Fibroblast of skin of right biceps (primary cell): ENCODE measurements at regions not wholly inside any gene's neighbourhood (a gene's known extent, or its start where the extent isn't known, plus 50 kb on each side); places are given as distances from the start of the nearest gene placed in this dataset.

Experiments used
- DNase-seq: peaks from one replicate; pipeline ENCODE4 v3.0.0-alpha.2; 2013

DNA sequence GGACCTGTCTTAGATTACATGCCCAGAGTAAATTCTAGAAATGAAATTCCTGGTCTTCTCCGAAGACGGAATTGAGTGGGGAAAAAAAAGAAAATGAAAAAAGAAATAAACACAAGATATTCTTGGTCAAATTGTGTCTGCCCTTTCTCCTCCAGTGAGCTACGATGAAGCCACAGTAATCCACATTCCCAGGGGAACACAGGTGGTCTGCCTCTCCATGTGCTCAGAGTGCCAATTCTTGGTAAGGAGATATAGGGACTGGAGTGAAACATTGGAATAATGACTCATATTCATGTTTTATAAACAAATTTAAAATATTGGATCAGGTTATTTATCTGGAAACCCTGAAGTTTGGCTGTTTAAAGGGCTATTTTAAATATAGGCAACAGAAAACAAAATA, 54.2 kb upstream of the MGST2 start:
- DNase-seq, result no peak

DNA sequence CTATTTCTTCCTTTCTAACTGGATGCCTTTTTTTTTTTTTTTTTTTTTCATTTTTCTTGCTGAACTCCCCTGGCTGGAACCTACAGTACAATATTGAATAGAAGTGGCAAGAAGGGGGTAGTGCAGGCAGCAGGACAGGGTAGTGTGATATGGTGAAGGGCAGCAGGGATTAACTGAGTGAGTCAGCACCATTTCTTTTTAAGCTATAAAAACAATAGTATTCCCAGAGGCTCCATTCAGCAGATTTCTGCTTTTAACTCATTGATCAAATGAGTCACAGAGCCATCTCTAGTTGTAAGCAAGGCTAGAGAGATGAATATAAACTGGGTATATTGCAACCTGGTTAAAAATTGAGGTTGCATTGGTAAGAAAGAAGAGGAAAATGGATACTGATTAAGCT, 53.6 kb upstream of the SETD7 start:
- peak; percentile 80 for DNase-seq

DNA sequence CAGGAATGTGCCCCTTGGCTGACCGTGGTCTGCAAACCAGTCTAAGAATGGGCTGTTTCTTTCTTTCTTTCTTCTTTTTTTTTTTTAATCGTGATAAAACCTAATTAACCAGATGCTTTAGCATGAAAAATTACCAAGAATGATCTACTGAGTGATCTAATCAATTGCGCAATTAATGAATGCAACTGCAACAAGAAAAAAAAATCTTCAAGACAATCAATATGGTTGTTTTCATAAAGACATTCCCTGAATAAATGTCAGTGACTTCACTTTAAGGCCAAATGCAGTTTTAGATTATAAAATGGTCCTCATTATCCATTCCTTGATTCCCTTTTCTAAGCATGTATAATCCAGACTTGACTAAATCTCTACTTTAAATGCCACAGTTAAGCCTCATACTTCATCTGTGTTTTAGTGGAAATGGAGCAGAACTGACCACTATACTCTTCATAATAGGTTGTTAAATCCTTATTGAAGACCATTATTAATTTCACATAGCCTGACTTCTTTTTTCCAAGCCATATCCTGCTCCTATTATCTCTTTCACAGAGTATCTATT, 51.6 kb upstream of the SETD7 start:
- DNase-seq, result peak; percentile 39

DNA sequence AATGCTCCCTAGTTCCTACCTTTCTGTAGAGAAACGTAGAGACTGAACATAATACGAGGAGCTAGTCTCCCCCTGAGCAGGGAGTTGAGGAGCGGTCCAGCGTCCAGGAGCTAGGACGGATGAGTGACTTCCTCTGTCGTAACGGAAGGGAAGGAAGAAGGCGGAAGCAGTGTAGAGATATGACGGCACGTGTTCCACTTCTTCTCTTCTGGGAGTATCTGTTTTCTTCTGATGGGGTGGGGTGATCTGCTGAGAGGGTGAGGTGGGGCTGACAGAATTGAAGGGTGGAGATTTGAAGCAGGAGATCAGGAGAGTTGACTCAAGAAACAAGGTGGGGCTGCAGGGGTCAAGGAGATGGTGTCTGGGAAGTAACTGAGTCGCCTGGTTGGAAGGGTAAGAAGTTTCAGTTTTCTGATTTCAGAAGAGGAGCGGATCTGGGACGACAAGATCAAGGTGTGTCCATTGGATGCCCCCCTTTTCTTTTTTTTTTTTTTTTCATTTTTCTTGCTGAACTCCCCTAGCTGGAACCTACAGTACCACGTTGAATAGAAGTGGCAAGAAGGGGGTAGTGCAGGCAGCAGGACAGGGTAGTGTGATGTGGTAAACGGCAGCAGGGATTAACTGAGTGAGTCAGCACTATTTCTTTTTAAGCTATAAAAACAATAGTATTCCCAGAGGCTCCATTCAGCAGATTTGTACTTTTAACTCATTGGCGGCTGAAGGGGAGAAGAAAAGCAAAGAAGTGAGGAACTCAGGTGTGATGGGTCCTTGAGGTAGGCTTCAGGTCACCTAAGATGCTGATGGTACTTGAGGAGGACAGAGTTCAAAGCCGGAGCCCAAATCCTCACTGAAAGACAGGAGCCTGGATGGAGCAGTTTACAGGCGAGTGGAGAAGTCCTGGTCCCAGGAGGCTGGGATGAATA, 50.8 kb upstream of the SETD7 start:
- peak; percentile 81 for DNase-seq

DNA sequence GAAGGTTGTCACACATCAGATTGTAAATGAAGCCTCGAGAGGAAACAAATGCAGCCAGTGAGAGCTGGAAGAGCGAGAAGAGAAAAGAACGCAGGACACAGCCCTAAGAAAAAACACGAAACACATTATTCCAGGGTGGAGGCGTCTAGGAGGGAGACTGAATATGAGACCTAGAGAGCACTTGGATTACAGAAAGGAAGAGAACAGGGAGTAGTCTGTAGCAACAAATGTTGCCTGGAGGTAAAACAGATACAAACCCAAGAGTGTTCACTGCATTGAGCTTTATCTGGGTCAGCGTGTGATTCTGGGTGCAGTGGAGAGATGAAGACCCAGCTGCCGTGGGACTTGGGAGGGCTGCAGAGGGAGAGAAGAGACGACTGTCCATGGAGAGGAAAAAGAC, 50.1 kb upstream of the SETD7 start:
- no peak for DNase-seq
